HuH-7 (cell line): ENCODE measurements at regions not wholly inside any gene's neighbourhood (a gene's known extent, or its start where the extent isn't known, plus 50 kb on each side); places are given as distances from the start of the nearest gene placed in this dataset.

Source experiments
- DNase-seq: peaks from one replicate; pipeline ENCODE4 v3.0.0; 2011; ENCODE audit warnings: low spot score

DNA sequence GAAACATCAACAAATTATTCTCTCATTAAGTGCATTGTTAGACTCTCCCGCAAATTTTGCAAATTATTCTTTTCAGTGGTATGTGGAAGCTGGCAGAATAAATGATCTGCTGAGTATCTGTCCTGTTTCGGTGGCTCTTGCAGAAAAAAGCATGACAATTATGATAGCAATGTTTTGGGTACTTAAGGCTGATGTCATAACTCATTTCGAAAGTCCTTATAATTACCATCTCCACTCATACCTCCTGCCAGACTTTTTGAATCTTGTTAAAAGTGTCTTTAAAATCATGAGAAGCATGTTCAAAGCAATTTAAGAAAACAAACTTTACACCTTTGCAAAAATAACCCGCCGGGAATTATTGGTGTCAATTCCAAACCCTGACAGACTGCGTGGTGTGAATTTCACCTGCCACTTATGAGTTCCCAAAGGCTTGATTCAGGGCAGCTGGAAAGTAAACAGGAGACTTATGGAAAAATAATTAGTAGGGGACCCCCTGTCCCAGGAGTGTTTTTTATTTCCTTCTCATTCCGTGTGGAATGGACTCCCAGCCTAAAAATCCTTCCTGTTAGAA is 87.6 kb upstream of the E2F3 start:
- no peak for DNase-seq

DNA sequence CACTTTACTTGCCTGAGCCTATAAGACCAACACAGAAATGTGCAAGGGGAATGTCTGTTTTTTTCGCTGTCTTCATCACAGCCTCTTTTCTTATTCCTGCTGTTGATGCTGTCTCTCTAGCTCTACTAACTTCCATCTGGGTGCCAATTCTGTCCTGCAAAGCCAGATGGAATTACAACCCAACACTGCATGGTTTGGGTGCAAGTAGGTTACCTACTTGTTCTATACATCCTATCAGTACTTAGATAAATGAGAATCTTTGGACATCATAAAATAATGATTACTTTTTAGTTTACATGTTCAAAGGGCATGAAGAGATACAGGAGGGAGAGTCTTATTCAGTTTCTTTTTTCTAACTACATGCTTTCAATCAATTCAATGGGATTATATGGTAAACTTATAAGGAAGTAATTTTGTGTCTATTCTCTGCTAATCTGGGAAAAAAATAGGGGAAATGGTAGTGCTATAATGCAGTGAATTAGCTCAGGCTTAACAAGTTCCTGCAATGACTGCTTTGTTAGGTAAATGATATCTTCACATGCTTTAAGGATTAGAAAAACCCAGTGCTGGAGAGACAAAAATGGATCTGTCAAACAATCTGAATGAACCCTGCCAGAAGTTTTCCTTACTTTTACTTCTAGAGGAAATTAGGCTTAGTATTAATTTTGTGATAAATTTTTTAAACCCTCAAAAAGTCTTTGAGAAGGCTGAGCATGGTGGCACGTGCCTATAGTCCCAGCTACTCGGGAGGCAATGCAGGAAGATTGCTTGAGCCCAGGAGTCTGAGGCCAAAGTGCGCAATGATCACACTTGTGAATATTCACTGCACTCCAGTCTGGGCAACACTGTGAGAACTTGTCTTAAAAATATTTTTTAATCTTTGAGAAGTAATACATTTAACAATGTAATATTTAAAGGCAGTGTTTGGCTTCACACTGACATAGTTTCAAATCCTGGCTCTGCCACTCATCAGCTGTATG is 86.5 kb upstream of the E2F3 start:
- DNase-seq = no peak

DNA sequence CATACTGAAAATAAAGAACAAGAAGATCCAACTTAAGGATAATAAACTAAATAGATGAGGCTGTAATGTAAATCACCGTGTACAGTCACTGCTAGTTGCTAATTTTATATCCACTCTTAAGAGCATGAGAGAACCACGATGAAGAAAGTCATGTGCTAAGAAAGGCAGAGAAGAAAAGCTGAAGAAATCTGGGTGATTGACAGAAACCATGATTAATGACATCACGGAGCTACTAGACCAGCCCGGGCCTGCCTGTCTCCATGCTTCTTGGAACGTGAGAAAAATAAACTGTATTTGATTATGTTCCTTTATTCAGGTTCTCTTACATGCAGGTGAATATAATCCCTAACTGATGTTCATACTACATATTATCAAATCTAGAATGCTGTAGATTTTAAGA is 84.2 kb upstream of the E2F3 start:
- DNase-seq = no peak

DNA sequence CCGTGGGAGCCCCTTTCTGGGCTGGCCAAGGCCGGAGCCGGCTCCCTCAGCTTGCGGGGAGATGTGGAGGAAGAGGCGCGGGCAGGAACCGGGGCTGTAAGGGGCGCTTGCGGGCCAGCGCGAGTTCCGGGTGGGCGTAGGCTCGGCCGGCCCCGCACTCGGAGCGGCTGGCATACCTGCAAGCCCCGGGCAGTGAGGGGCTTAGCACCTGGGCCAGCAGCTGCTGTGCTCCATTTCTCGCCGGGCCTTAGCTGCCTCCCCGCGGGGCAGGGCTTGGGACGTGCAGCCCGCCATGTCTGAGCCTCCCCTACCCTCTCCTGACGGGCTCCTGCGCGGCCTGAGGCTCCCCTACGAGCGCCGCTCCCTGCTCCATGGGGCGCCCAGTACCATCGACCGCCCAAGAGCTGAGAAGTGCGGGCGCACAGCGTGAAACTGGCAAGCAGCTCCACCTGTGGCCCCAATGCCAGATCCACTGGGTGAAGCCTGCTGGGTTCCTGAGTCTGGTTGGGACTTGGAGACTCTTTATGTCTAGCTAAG is 82.8 kb upstream of the E2F3 start:
- DNase-seq = no peak

DNA sequence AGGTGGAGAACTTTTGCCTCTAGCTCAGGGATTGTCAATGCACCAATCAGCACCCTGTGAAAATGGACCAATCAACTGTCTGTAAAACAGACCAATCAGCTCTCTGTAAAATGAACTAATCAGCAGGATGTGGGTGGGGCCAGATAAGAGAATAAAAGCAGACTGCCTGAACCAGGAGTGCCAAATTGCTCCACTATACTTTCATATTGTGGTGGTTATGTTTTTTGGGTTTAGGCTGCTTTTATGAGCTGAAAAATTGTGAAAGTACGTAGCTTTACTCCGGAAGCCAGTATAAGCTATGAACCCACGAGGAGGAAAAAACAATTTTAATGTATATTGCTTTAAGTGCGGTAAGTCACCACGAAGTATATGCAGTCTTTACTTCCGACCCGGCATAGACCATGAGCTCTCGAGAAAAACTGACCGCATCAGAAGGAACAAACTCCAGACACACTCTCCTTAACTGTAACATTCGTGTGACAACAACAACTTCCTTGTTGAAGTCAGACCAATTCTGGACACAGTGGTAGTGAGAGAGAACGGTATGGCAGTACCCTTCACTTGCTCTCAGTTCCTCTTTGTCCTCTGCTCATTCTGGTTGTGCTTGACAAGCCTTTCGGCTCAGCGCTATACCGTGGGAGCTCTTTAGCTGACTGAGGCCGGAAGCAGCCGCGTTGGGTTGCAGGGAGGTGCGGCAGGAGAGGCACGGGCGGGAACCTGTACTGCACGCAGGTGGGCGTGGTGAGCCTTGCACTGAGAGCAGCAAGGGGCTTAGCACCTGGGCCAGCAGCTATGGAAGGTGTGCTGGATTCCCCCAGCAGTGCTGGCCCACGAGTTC is 81.9 kb upstream of the E2F3 start:
- DNase-seq = no peak

DNA sequence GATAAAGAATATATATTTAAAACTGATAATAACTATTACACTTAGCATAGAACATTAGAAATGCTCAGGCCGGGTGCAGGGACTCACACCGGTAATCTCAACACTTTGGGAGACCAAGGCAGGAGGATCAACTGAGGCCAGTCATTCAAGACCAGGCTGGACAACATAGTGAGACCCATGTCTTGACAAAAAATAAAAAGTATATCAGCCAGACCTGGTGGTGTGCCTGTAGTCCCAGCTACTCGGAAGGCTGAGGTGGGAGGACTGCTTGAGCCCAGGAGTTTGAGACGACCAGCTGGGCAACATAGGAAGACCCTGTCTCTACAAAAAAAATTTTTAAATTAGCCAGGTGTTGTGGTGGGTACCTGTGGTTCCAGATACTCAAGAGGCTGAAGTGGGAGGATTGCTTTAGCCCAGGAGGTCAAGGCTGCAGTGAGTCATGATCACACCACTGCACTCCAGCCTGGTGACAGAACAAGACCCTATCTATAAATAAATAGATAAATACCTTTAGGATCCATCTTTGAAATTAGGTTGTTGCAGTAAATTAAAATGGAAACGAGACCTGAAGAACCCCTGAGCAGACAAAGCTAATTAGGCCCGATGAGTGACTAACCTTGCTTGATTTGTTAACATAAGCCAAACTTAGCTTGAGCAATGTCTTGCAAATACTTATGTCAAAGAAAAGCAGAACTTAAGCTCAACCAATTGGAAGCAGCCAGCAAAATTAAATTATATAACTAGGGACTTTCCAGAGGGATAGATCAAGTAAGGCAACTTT is 75.8 kb upstream of the E2F3 start:
- DNase-seq = no peak

DNA sequence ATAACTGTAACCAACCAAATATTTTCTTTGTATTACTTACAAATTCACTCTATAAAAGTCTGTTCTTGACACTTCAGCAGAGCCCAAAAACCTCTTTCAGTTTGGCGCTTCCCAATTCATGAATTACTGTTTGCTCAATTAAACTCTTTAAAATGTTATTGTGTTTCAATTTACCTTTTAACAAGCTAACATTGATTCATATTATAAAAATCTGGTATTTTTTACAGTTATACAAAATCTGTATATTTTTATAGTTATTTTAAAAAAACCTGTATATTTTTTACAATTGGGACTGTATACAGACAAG is 75.3 kb upstream of the E2F3 start:
- DNase-seq = no peak

DNA sequence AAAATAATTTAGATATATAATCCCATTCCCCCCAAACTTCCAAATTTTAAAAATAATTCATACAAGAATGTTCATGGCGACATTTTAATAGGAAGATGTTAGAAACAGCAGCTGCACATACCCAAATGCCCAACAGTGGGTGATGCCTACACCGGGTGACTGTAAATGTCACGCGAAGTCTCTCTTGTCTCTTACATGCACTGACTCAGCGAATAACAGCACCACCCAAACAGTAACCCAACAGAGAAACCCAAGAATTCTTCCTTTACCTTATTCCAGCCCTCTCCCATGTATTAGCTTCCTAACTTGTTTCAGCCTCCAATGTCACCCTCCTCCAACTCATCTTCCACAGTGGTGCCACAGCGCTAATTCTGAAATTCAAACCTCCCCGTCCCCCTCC is 74.5 kb upstream of the E2F3 start:
- DNase-seq = no peak

DNA sequence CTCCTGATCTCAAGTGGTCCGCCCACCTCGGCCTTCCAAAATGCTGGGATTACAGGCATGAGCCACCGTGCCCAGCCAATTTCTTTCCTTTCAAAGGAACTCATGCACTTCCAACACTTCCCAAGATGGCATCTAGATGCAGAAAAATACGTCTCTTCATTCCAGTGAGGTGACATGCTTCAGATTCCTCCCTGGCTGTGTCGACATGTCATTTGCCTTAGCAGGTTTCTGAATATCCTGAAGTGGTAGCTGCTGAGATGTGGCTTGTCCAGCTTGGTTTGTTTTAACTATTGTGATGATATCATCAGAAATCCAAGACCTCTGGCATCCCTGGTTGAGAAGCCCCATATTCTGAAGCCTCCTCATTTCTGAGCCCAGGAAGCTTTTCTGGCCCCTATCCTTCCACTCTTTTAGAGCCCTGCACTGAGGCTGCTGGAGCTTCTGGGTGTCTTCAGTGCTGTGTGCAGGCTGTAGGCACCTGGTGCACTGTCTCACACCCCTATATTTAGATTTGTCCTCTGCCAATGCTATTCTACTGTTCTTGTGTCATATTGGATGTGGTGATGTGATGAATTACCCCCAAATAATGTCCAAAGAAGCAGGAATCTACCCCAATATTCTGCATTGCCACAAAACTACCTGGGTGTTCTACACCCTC is 73.3 kb upstream of the E2F3 start:
- DNase-seq = no peak

DNA sequence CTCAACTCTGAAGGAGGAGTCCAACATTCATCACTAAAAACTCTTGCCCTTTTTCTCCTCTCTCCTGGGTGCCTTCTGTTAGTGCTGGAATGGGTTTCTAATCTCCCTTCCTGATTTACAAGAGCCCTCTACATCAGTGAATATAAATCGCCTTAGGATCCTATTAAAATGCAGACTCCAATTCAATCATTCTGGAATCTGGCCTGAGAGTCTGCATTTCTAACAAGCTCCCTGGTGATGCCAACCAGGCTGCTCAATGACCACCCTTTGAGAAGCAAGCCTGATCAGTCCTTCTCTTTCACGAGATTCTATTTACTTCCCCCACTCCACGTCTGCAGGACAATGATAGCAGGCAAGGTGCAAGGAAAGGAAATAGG is 72.8 kb upstream of the E2F3 start:
- no peak for DNase-seq

DNA sequence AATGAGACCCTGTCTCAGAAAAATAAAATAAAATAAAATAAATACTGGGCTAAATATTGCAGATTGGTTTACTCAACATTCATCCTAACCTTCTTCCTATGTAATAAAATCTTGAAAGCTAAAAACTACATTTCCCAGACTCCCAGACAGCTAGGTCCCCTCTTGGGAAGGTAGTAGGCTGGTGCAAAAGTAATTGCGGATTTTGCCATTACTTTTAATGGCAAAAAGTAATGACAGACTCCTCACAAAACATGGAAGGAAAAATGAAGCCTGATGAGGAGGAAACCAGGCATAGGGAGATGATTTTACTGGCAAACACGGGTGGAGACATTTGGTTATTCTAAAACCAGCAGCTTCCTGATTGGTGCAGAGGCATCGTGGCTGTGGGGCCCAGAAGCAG is 70.6 kb upstream of the E2F3 start:
- DNase-seq = no peak

DNA sequence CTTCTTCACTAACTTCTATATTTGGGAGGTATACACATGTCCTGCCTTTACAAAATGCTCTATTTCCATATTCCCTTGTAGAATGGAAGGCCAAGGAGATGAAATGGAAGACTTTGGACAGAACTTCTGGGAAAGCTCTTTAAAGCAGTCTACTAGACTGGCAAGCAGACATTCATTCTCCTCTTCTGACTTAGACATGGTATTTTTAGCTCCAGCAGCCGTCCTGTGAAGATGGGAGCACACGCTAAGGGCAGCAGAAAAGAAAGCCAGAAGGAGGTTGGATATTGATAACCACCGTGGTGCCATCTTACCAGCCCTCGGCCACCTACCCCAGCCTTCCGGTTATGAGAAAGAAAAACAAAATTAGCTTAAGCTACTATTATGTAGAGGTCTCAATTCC is 70.1 kb upstream of the E2F3 start:
- DNase-seq = no peak

DNA sequence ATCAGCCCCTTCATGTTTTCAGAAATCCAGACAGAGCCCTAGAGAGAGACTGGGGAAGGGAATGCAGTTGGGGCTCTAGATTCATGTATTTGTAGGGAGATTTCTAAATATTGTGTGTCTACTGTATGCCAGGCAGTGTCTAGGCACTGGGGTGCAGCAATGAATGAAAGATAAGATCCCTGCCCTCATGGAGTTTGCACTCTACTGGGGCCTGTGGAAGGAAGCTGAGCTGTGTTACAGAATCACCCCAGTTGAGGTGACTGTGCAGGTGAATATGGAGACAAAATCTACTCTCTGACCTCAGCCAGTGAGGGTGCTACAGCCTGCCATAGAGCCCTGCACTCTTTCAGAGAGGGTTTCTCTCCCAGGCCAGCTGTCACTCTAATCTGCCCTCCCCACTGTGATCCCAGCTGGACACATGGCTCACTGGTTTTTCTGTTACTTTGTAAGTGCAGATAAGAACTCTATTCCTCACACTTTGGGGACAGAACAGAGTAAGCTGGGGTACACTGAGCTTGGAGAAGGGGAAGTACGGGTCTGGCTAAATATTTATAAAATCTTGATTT is 69.2 kb upstream of the E2F3 start:
- DNase-seq = no peak

DNA sequence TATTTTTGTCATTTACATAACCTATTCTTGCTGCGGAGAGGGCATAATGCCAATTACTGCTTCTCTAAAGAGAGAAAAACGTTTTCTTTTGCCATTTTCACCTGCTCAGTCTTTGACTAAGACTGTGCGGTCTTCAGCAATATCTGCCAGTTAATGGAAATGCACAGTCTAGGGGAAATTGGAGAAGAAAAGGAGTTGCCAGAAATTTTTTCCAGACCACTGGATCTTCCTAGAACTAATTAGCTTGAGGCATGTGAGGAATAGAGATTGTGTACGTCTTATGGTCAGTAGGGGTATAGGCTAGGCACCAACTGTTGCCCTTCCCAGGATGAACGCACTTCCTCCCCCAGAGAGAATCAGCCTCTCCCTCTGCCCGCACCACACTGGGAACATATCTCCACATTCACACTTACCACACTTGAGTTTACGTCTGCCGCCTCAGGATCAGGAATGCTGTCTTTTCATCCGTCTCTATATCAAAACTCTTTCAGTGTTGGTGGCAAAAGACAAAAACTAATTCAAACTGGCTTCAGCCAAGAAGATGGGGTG is 67.9 kb upstream of the E2F3 start:
- no peak for DNase-seq

DNA sequence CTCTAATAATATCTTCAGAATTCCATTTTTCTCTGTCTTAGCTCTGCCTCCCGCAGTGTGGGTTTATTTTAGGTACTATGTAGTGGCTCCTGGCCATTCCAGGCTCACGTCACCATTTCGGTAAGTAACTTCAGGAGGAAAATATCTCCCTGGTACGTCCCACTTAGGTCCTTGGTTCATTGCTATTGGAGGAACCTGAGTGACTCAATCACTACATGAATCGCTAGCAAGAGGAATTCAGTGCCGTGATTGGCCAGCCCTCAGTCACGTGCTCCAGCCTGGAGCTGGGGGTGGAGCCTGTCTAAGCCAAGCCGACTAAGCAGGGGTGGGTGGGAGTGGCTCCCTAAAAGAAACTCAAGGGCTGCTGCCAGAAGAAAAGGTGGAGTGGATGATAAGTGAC is 67.3 kb upstream of the E2F3 start:
- DNase-seq = peak; percentile 37

DNA sequence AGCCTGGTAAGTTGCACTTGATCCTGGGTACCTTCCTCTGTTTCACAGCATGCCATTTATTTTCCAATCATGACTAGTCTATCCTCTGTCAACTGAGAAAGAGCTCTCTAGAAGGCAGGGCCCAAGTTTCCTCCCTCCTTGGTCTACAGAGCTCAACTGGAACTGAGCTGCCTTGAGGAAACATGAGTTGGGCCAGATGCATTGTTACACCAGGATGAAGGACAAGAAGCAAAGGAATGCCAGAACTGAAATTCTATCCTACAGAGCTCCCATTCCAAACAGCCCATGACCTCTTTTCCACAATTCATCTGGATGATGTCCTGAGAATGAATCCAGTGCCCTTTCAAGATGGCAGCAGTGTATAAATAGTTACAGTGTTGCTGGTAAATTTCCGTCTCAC is 66.7 kb upstream of the E2F3 start:
- no peak for DNase-seq

DNA sequence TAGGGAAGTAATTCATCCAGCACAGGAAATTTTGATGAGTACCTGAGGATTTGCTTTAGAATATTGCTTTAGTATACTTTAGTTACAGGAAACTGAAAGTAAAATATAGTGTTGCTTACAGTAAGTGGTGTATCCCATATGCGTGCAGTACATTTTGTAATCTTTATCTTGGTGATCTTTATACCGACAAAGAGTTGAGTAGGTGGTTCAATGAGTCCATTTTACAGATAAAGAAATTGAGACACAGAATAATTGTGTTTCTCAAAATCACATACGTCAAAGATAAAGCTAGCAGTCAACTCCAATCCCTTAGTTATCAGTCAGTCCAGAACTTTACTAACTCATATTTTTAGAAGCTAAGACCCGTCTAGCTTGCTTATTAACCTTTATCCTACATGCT is 65.8 kb upstream of the E2F3 start:
- DNase-seq = no peak

DNA sequence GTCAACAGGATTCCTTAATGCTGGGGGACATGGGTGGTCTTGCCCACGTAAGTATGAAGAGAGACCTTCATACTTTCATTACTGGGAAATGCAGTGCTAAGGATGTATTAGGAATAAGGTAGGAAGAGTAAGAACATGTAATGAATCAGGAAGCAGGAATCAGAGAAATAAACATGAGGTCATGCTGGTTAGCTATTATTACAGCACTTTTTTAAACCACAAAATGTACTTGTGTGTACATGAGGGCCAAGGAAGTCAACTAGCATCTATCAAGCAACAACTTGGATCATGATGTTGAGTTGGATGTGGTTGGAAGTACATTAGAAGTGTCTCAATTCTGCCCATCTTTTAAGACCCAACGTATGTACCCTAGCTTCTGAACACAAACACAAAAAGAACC is 63.5 kb upstream of the E2F3 start:
- DNase-seq = no peak

DNA sequence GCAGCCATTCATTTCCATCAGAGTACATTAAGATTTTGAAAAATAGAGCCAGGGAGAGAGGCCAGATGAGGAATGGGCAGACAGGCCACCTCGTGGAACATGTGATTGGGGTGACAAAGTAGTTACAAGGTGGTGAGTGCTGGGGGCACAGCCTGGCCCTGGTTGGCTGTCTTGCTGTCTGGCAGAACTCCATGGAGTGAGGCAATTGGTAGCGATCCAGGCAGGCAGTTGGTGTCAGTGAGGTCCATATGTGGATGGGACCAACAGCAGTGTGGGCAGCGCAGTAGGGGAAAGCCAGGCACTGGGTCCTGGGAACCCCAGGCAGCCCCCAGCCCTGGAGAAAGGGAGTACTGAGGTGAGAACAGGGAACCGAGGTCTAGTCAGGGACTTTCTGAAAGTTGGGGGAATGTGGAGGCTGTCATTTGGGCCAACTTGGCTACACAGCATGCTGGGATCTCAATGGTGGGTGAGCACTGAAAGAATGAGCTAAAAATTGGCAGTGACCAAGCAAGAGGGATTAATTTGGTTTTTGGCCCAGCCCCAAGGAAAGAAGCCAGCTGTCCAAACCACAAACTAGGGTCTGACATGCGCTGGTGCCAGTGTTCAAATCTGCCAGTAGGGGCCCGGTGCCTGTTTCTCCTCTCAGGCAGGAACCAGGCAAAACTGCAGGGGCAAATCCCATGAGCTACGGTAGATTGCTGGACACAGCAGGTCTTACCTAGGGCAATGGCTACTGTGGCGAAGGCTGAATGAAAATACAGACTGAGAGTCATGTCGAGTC is 61.4 kb upstream of the E2F3 start:
- no peak for DNase-seq

DNA sequence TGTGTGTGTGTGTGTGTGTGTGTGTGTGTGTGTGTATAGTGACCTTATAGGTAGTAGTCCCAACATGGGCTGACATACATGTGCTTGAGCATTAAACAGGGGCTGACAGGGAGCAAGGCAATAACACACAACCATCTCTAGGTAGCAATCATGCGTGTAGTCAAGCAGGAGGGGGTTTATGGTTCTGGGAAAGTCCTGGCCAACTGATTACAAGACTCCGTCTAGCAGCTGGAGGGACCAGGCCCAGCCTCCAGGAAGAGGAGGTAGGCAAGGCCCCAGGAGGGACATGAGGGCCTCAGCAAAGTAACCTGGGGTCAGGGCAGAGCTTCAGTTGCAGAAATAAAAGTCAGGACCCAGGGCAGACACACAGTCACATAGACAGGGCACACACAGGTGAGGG is 60.6 kb upstream of the E2F3 start:
- no peak for DNase-seq
